VCaP (cell line): ENCODE measurements at regions not wholly inside any gene's neighbourhood (a gene's known extent, or its start where the extent isn't known, plus 50 kb on each side); places are given as distances from the start of the nearest gene placed in this dataset.

ENCODE experiments used
- H3K27ac ChIP-seq: fragments of 450-650 bp; 2 replicates; pipeline ENCODE4 v1.5.1; 2017
- TF ChIP-seq, protein P1 (sequence below): fragments of 450-650 bp; conservative IDR thresholded peaks from 2 replicates; pipeline ENCODE4 v1.5.1; 2017; ENCODE audit warnings: mild to moderate bottlenecking, moderate library complexity

- no peak overlapping the region for H3K27ac ChIP-seq
- TF ChIP-seq, protein P1, sequence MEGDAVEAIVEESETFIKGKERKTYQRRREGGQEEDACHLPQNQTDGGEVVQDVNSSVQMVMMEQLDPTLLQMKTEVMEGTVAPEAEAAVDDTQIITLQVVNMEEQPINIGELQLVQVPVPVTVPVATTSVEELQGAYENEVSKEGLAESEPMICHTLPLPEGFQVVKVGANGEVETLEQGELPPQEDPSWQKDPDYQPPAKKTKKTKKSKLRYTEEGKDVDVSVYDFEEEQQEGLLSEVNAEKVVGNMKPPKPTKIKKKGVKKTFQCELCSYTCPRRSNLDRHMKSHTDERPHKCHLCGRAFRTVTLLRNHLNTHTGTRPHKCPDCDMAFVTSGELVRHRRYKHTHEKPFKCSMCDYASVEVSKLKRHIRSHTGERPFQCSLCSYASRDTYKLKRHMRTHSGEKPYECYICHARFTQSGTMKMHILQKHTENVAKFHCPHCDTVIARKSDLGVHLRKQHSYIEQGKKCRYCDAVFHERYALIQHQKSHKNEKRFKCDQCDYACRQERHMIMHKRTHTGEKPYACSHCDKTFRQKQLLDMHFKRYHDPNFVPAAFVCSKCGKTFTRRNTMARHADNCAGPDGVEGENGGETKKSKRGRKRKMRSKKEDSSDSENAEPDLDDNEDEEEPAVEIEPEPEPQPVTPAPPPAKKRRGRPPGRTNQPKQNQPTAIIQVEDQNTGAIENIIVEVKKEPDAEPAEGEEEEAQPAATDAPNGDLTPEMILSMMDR: no peak
Observed at GRCh38 chr6:22925304-22925835, 356.0 kb downstream of the HDGFL1 start.

DNA sequence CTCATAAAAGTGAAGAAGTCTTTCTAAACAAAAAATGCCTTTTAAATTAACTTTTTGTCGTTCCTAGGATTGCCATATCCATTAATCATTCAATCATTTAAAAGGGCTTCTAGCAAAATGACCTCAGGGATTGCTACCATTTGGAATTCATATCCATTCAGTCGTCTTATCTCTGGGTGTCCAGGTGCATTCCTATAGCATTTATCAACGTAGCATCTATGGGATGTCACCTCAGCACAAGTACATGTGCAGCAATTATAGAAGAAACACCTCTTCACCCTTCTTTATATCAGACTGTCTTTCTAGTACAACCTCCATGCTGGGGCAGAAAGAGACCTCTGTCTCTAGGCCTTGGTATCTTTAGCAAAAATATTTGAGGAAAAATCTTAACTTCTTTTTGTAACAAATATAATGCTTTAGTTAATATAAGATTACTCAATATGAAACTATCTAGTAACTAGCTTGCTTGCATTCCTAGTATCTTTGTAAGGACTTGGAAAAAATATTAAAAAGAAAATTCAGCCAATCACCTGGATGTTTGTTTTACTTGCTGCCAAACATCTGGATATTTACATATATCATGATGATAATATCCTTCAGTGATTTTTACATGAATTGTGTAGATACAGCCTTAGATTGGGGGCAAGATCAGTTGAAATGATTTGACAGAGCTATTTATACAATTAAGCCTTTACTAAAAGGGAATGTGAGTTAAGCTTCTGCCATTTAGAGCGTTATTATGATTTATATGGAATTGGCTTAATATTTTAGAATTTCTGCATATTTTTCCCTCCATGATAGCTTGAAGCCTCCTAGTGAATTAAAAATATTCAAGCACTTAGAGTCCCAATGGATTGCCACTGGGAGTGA, 356.8 kb downstream of the HDGFL1 start:
- H3K27ac ChIP-seq: no peak overlapping the region
- TF ChIP-seq, protein P1: no peak

DNA sequence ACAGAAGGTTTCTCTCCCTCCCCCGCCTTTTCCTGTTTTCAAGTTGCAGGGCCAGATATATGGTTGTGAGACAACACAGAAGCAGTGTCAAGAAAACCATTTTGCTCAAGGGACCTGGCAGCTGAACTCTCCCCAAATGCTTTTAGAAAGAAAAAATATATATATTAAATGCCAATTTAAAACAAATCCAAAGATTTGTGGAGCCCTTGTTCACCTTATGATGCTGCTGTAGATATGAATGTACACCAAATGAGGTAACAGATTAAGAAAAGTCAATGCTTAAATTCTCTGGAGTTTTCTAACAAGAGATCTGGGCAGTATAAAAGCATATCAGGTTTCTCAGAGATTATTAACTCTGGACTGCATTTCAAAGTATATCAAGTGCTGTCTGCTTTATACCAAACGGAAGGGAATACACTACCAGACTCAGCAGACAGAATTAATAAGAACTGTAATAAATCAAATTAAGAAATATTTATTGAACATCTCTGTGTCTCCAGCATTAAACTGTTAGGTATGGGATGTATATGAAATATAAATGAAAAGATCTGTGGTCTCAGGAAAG, 357.5 kb downstream of the HDGFL1 start:
- TF ChIP-seq, protein P1: no peak

DNA sequence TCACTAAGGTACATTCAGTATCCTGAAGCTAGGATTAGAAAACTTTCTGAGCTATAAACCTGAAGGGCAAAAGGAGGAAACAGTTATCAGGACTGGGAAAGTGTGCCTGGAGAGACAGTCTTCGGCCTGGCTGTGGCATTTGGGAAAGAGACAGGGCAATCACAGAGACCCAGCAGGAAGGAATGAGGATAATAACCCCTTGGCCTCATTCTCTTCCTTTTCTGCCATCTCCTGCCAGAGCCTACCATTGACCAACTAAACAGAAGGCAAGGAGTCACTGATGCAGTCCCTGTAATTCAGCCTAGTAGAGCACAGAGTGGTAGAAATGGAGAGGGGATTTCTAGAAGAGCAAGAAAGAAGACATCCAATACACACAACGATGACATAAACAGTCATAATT, 359.4 kb downstream of the HDGFL1 start:
- H3K27ac ChIP-seq: no peak overlapping the region
- TF ChIP-seq, protein P1: no peak

More for the DNA sequence above, 357.5 kb downstream of the HDGFL1 start:
- H3K27ac ChIP-seq: no peak overlapping the region

DNA sequence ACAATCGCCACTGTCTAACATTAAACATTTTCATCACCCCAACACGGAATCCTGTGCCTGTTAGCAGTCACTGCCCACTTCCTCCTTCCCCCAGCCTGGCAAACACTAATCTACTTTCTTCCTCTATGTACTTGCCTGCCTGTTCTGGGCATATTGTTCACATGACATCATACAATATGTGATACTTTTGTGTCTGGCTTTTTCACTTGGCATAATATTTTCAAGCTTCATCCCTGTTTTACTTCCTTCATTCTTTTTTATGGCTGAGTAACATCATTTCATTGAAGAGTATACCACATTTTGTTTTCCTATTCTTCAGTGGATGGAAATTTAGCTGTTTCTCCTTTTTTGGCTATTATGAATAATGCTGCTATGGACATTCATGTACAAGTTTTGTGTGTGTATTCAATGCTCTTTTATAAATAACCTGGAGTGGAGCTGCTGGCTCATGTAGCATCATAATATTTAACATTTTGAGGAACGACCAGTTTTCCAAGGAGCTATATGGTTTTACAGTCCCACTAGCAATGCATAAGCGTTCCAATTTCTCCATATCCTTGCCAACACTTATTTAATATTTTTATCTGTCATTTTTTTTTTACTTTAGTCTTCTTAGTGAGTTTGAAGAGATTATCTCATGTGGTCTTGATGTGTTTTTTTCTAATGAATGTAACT, 360.1 kb downstream of the HDGFL1 start:
- TF ChIP-seq, protein P1: no peak

DNA sequence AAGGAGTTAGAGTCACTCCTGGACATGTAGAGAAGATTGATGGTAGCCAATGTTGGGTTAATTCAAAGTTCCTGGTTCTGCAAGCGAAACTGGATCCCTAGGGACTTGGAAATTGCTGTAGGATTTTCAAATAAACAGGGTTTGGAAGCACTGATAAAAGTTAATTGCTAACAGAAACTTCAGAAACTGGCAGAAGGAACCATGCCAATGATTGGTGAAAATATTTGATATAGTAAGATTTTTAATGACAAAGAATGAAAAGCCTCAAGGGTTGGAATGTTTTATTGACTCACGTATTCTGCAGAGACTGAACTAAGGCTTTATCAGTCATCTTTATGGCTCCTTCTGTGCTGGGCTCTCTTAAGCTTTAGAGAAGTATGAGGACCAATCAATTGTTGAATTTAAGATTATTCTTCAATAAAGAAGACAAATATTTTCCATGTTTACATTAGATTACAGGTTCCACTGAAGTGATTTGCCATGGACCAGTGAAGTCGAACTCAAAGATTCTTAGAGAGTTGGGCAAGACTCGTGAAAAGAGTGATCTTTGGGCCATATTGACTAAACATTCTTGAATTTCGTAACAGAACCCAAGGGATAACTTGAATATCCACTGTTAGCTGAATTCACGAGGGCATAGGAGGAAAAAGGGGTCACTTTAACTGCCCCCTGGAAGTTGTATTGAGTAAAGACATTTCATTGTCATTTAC, 371.4 kb downstream of the HDGFL1 start:
- H3K27ac ChIP-seq: peak overlapping the region; percentile 23; the same call in 1 of the 2 replicates
- TF ChIP-seq, protein P1: no peak

More for the DNA sequence above, 360.1 kb downstream of the HDGFL1 start:
- no peak overlapping the region for H3K27ac ChIP-seq
